Body of pancreas (tissue), 4 donors: ENCODE measurements at regions not wholly inside any gene's neighbourhood (a gene's known extent, or its start where the extent isn't known, plus 50 kb on each side); places are given as distances from the start of the nearest gene placed in this dataset.

Source experiments
- CTCF ChIP-seq, 7 experiments: fragments of 450-650 bp in 4 of 7; fragments of 200-600 bp in 3 of 7; sonication (generic) in 3 of 7; IDR thresholded peaks; one replicate each; pipeline ENCODE4 v1.5.1; 2016 to 2019; ENCODE audit warnings: antibody characterized with exemption in 7 of 7
- POLR2A ChIP-seq, 3 donors: fragments of 450-650 bp; IDR thresholded peaks; one replicate each; pipeline ENCODE4 v1.6.1; 2016; ENCODE audit warnings: antibody characterized with exemption in 3 of 3, mild to moderate bottlenecking in 2 of 3

- TF ChIP-seq CTCF (IDR thresholded peaks at IDR 0.05) = no peak
- no peak for TF ChIP-seq POLR2A (IDR thresholded peaks at IDR 0.05)
These were observed 75.4 kb upstream of the RCN1 start for GRCh38 chr11:32015427-32015826.
